ENCODE measurements at regions not wholly inside any gene's neighbourhood (a gene's known extent, or its start where the extent isn't known, plus 50 kb on each side); places are given as distances from the start of the nearest gene placed in this dataset.
"Not testable (repeated sequence)": the region's sequence is repeated elsewhere in the genome, so short reads cannot be mapped to it uniquely, and the experiment has no call there.

GRCh38 chr14:83893447-83893846 lies 1636.5 kb upstream of the FLRT2 start:
- no peak for TF ChIP-seq POLR2AphosphoS5 (IDR thresholded peaks at IDR 0.05; ENCODE audit: insufficient read depth in 1 of 2, low read depth in 1 of 2)
- intact Hi-C loops (cut with DNase I), result no loop called here
- DNase-seq (ENCODE audit: extremely low spot score in 2 of 2), result no peak

GRCh38 chr14:83894568-83894967 lies 1635.4 kb upstream of the FLRT2 start:
- DNase-seq (ENCODE audit: extremely low spot score in 2 of 2), result no peak
- H3K4me1 ChIP-seq, result no peaks in the 10 kb centered on the region
- no peak overlapping the region for H3K27ac ChIP-seq
- H3K4me3 ChIP-seq, result no peak overlapping the region
- intact Hi-C loops (cut with DNase I), result no loop called here
- H3K9me3 ChIP-seq, result no peaks in the 10 kb centered on the region
- no peaks in the 10 kb centered on the region for H3K36me3 ChIP-seq
- TF ChIP-seq POLR2A (IDR thresholded peaks at IDR 0.05) (no peak), CTCF (IDR thresholded peaks at IDR 0.05) (no peak), POLR2AphosphoS5 (IDR thresholded peaks at IDR 0.05; ENCODE audit: insufficient read depth in 1 of 2, low read depth in 1 of 2) (no peak)
- no peaks in the 10 kb centered on the region for H3K27me3 ChIP-seq

More at GRCh38 chr14:83893447-83893846, 1636.5 kb upstream of the FLRT2 start:
- H3K36me3 ChIP-seq, result no peaks in the 10 kb centered on the region
- no peak overlapping the region for H3K4me3 ChIP-seq
- H3K27ac ChIP-seq, result no peak overlapping the region
- no peaks in the 10 kb centered on the region for H3K9me3 ChIP-seq
- no peaks in the 10 kb centered on the region for H3K27me3 ChIP-seq
- no peaks in the 10 kb centered on the region for H3K4me1 ChIP-seq

GRCh38 chr14:83898558-83898957 lies 1631.4 kb upstream of the FLRT2 start:
- intact Hi-C loops (cut with DNase I); H3K4me1 ChIP-seq; H3K9me3 ChIP-seq; DNase-seq (ENCODE audit: extremely low spot score in 2 of 2); H3K27ac ChIP-seq; H3K36me3 ChIP-seq; H3K27me3 ChIP-seq; H3K4me3 ChIP-seq: not testable (repeated sequence)

GRCh38 chr14:83899706-83900105 lies 1630.2 kb upstream of the FLRT2 start:
- TF ChIP-seq POLR2A (IDR thresholded peaks at IDR 0.05) (no peak), CTCF (IDR thresholded peaks at IDR 0.05) (no peak)
- Histone ChIP-seq H3K4me1 (no peaks in the 10 kb centered on the region), H3K36me3 (no peaks in the 10 kb centered on the region), H3K4me3 (no peak overlapping the region), H3K27me3 (no peaks in the 10 kb centered on the region), H3K27ac (no peak overlapping the region), H3K9me3 (no peaks in the 10 kb centered on the region)
- no peak for DNase-seq (ENCODE audit: extremely low spot score in 2 of 2)
- intact Hi-C loops (cut with DNase I), result no loop called here

GRCh38 chr14:83905157-83905556 lies 1624.8 kb upstream of the FLRT2 start:
- Histone ChIP-seq H3K27ac (no peak overlapping the region), H3K4me3 (no peak overlapping the region), H3K9me3 (no peaks in the 10 kb centered on the region), H3K27me3 (no peaks in the 10 kb centered on the region), H3K4me1 (no peaks in the 10 kb centered on the region), H3K36me3 (no peaks in the 10 kb centered on the region)
- no peak for DNase-seq (ENCODE audit: extremely low spot score in 2 of 2)
- TF ChIP-seq POLR2AphosphoS5 (IDR thresholded peaks at IDR 0.05; ENCODE audit: insufficient read depth in 1 of 2, low read depth in 1 of 2) (no peak), POLR2A (IDR thresholded peaks at IDR 0.05) (no peak), CTCF (IDR thresholded peaks at IDR 0.05) (no peak)
- intact Hi-C loops (cut with DNase I), result no loop called here

GRCh38 chr14:83908419-83908818 lies 1621.5 kb upstream of the FLRT2 start:
- intact Hi-C loops (cut with DNase I), result no loop called here
- TF ChIP-seq POLR2AphosphoS5 (IDR thresholded peaks at IDR 0.05; ENCODE audit: insufficient read depth in 1 of 2, low read depth in 1 of 2), result no peak
- TF ChIP-seq CTCF (IDR thresholded peaks at IDR 0.05), result no peak
- TF ChIP-seq POLR2A (IDR thresholded peaks at IDR 0.05), result no peak
- no peaks in the 10 kb centered on the region for H3K4me1 ChIP-seq
- no peaks in the 10 kb centered on the region for H3K27me3 ChIP-seq
- no peak overlapping the region for H3K4me3 ChIP-seq
- no peaks in the 10 kb centered on the region for H3K9me3 ChIP-seq
- H3K27ac ChIP-seq, result no peak overlapping the region
- no peaks in the 10 kb centered on the region for H3K36me3 ChIP-seq
- no peak for DNase-seq (ENCODE audit: extremely low spot score in 2 of 2)

Data from vagina (tissue), 2 donors.